Suprapubic skin (tissue), 4 donors: ENCODE measurements at regions not wholly inside any gene's neighbourhood (a gene's known extent, or its start where the extent isn't known, plus 50 kb on each side); places are given as distances from the start of the nearest gene placed in this dataset.
"Not testable (repeated sequence)": the region's sequence is repeated elsewhere in the genome, so short reads cannot be mapped to it uniquely, and the experiment has no call there.

Experiments used
- DNase-seq, 2 donors: peaks; one replicate each; pipeline ENCODE4 v3.0.0-alpha.2; 2019; ENCODE audit warnings: low spot score in 2 of 2
- H3K27ac ChIP-seq: fragments of 200-600 bp; sonication (generic); one replicate; pipeline ENCODE4 v1.5.1; 2019
- H3K27me3 ChIP-seq: fragments of 200-600 bp; sonication (generic); one replicate; pipeline ENCODE4 v1.5.1; 2019
- H3K36me3 ChIP-seq: fragments of 200-600 bp; sonication (generic); one replicate; pipeline ENCODE4 v1.5.1; 2019
- H3K4me1 ChIP-seq: fragments of 200-600 bp; sonication (generic); one replicate; pipeline ENCODE4 v1.5.1; 2019
- H3K4me3 ChIP-seq: fragments of 200-600 bp; sonication (generic); one replicate; pipeline ENCODE4 v1.5.1; 2019; ENCODE audit warnings: mild to moderate bottlenecking
- H3K9me3 ChIP-seq: fragments of 200-600 bp; sonication (generic); one replicate; pipeline ENCODE4 v1.5.1; 2019
- CTCF ChIP-seq, 2 donors: fragments of 200-600 bp in 1 of 2; fragments of 450-650 bp in 1 of 2; sonication (generic) in 1 of 2; IDR thresholded peaks; one replicate each; pipeline ENCODE4 v1.5.1; 2016 to 2019; ENCODE audit warnings: antibody characterized with exemption in 2 of 2, mild to moderate bottlenecking in 1 of 2, moderate library complexity in 1 of 2
- EP300 ChIP-seq: sonication (generic); formaldehyde crosslinking; IDR thresholded peaks from one replicate; pipeline ENCODE4 v1.6.1; 2017; ENCODE audit warnings: antibody characterized with exemption
- POLR2A ChIP-seq, 2 donors: fragments of 450-650 bp; IDR thresholded peaks; one replicate each; pipeline ENCODE4 v1.6.1; 2017; ENCODE audit warnings: antibody characterized with exemption in 2 of 2, mild to moderate bottlenecking in 2 of 2, moderate library complexity in 2 of 2
- POLR2AphosphoS5 ChIP-seq, 3 donors: sonication (generic); formaldehyde crosslinking; IDR thresholded peaks; one replicate each; pipeline ENCODE4 v1.6.1; 2017; ENCODE audit warnings: antibody characterized with exemption in 3 of 3
- WGBS: methylation state at CpG from one replicate; pipeline ENCODE4 v1.1.5; 2018; 5-methylcytosine and 5-hydroxymethylcytosine counted together

GRCh38 chr5:15363601-15364000, 136.4 kb upstream of the FBXL7 start:
- Histone ChIP-seq H3K27me3 (no peaks in the 10 kb centered on the region), H3K9me3 (no peaks in the 10 kb centered on the region), H3K4me3 (no peak overlapping the region), H3K27ac (no peak overlapping the region), H3K4me1 (peaks cover 3% of the 10 kb centered on the region), H3K36me3 (no peaks in the 10 kb centered on the region)
- 72% methylated on average over 2 of the region's 2 CpGs for WGBS
- no peak for TF ChIP-seq EP300
- no peak for TF ChIP-seq POLR2AphosphoS5 (IDR thresholded peaks at IDR 0.05)
- TF ChIP-seq CTCF (IDR thresholded peaks at IDR 0.05): no peak
- TF ChIP-seq POLR2A (IDR thresholded peaks at IDR 0.05): no peak
- DNase-seq: no peak

- WGBS: 82% methylated on average over 4 of the region's 4 CpGs
- not testable (repeated sequence) for H3K9me3 ChIP-seq, H3K4me3 ChIP-seq, H3K27me3 ChIP-seq, H3K27ac ChIP-seq, H3K4me1 ChIP-seq, H3K36me3 ChIP-seq, DNase-seq
Measured at GRCh38 chr5:15357092-15357453, 142.9 kb upstream of the FBXL7 start.

GRCh38 chr5:15356308-15357091, 143.5 kb upstream of the FBXL7 start:
- not testable (repeated sequence) for H3K4me3 ChIP-seq, H3K36me3 ChIP-seq, H3K27ac ChIP-seq, DNase-seq, H3K4me1 ChIP-seq, H3K27me3 ChIP-seq, H3K9me3 ChIP-seq
- 86% methylated on average over 2 of the region's 4 CpGs for WGBS

GRCh38 chr5:15354021-15354420, 146.0 kb upstream of the FBXL7 start:
- no peak overlapping the region for H3K27ac ChIP-seq
- 40% methylated on average over 6 of the region's 6 CpGs for WGBS
- DNase-seq: no peak
- H3K36me3 ChIP-seq: no peaks in the 10 kb centered on the region
- H3K4me1 ChIP-seq: no peaks in the 10 kb centered on the region
- H3K4me3 ChIP-seq: no peak overlapping the region
- H3K9me3 ChIP-seq: peaks cover 3% of the 10 kb centered on the region
- H3K27me3 ChIP-seq: no peaks in the 10 kb centered on the region
- TF ChIP-seq CTCF (IDR thresholded peaks at IDR 0.05) (no peak), POLR2AphosphoS5 (IDR thresholded peaks at IDR 0.05) (no peak), POLR2A (IDR thresholded peaks at IDR 0.05) (no peak), EP300 (no peak)

GRCh38 chr5:15353086-15353645, 146.8 kb upstream of the FBXL7 start:
- no peak for DNase-seq
- Histone ChIP-seq H3K4me1 (no peaks in the 10 kb centered on the region), H3K4me3 (no peak overlapping the region), H3K9me3 (peaks cover 3% of the 10 kb centered on the region), H3K36me3 (no peaks in the 10 kb centered on the region), H3K27ac (no peak overlapping the region), H3K27me3 (no peaks in the 10 kb centered on the region)
- WGBS: 29% methylated on average over 3 of the region's 3 CpGs
- no peak for TF ChIP-seq EP300
- TF ChIP-seq CTCF (IDR thresholded peaks at IDR 0.05): no peak
- TF ChIP-seq POLR2AphosphoS5 (IDR thresholded peaks at IDR 0.05): no peak
- TF ChIP-seq POLR2A (IDR thresholded peaks at IDR 0.05): no peak

GRCh38 chr5:15350614-15351013, 149.4 kb upstream of the FBXL7 start:
- Histone ChIP-seq H3K4me1 (no peaks in the 10 kb centered on the region), H3K27me3 (no peaks in the 10 kb centered on the region), H3K36me3 (no peaks in the 10 kb centered on the region), H3K4me3 (no peak overlapping the region), H3K9me3 (no peaks in the 10 kb centered on the region), H3K27ac (no peak overlapping the region)
- DNase-seq: no peak
- 63% methylated on average over 1 of the region's 1 CpG for WGBS
- no peak for TF ChIP-seq POLR2A (IDR thresholded peaks at IDR 0.05)

GRCh38 chr5:15346738-15347137, 153.2 kb upstream of the FBXL7 start:
- TF ChIP-seq EP300 (no peak), CTCF (IDR thresholded peaks at IDR 0.05) (no peak)
- no peaks in the 10 kb centered on the region for H3K36me3 ChIP-seq
- no peaks in the 10 kb centered on the region for H3K27me3 ChIP-seq
- H3K9me3 ChIP-seq: no peaks in the 10 kb centered on the region
- no peaks in the 10 kb centered on the region for H3K4me1 ChIP-seq
- no peak overlapping the region for H3K4me3 ChIP-seq
- H3K27ac ChIP-seq: no peak overlapping the region
- no peak for DNase-seq
- 80% methylated on average over 5 of the region's 5 CpGs for WGBS
